Endothelial cell of hepatic sinusoid (primary cell): ENCODE measurements at regions not wholly inside any gene's neighbourhood (a gene's known extent, or its start where the extent isn't known, plus 50 kb on each side); places are given as distances from the start of the nearest gene placed in this dataset.

ENCODE experiments used
- in situ Hi-C: cut with HindIII; loops from 2 replicates; pipeline ENCODE4 v1.10.0; 2017; ENCODE audit warnings: low sequenced_read_pairs

GRCh38 chr17:77451245-77451893, 310.6 kb downstream of the SEC14L1 start:
- in situ Hi-C loops: no loop called here

- in situ Hi-C loops: no loop called here
Measured at GRCh38 chr17:77451894-77452852, 311.4 kb downstream of the SEC14L1 start.

- in situ Hi-C loops: no loop called here
Measured at GRCh38 chr17:77453613-77454241, 313.0 kb downstream of the SEC14L1 start.

GRCh38 chr17:77454242-77455095, 313.7 kb downstream of the SEC14L1 start:
- in situ Hi-C loops: no loop called here

- in situ Hi-C loops: no loop called here
Measured at GRCh38 chr17:77455111-77455890, 314.5 kb downstream of the SEC14L1 start.

GRCh38 chr17:77455891-77456260, 315.1 kb downstream of the SEC14L1 start:
- in situ Hi-C loops: no loop called here

- in situ Hi-C loops: no loop called here
Measured at GRCh38 chr17:77456271-77456950, 315.6 kb downstream of the SEC14L1 start.

- in situ Hi-C loops: no loop called here
Measured at GRCh38 chr17:77456951-77457548, 316.3 kb downstream of the SEC14L1 start.

- in situ Hi-C loops: no loop called here
Measured at GRCh38 chr17:77457572-77458201, 316.9 kb downstream of the SEC14L1 start.

- in situ Hi-C loops: no loop called here
Measured at GRCh38 chr17:77458202-77459017, 317.6 kb downstream of the SEC14L1 start.

GRCh38 chr17:77459018-77459755, 318.4 kb downstream of the SEC14L1 start:
- in situ Hi-C loops: no loop called here

GRCh38 chr17:77460514-77461046, 319.8 kb downstream of the SEC14L1 start:
- in situ Hi-C loops: no loop called here

- in situ Hi-C loops: no loop called here
Measured at GRCh38 chr17:77461277-77462057, 320.7 kb downstream of the SEC14L1 start.

GRCh38 chr17:77462090-77462489, 321.3 kb downstream of the SEC14L1 start:
- in situ Hi-C loops: no loop called here

- in situ Hi-C loops: no loop called here
Measured at GRCh38 chr17:77462553-77463497, 322.1 kb downstream of the SEC14L1 start.
